GM18519 (cell line): ENCODE measurements at regions not wholly inside any gene's neighbourhood (a gene's known extent, or its start where the extent isn't known, plus 50 kb on each side); places are given as distances from the start of the nearest gene placed in this dataset.

Experiments used
- ATAC-seq: cut with Tn5 transposase; IDR thresholded peaks from one replicate; pipeline ENCODE4 v1.9.1; 2021; ENCODE audit warnings: mild to moderate bottlenecking, moderate library complexity; ENCODE audit not compliant: unreplicated experiment, low FRiP score

DNA sequence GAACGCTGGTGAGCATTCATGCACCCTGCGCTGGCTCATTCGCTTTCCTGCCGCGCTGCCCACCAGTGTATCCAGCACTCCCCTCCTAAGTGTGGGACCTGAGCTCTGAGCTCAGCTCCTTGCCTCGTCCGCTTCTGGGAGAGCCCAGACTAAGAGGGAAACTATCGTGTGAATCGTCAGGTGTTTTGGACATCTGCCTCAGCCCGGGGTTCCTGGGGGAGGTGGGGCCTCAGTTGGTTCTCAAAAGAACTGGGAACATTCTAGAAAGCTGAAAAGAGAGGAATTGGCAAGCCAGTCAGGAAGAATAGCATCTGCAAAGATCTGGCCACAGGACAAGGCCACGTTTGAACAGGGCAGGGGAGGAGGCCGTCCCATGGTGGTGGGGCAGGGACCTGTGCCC is 205.4 kb upstream of the CIBAR2 start:
- no peak for ATAC-seq

DNA sequence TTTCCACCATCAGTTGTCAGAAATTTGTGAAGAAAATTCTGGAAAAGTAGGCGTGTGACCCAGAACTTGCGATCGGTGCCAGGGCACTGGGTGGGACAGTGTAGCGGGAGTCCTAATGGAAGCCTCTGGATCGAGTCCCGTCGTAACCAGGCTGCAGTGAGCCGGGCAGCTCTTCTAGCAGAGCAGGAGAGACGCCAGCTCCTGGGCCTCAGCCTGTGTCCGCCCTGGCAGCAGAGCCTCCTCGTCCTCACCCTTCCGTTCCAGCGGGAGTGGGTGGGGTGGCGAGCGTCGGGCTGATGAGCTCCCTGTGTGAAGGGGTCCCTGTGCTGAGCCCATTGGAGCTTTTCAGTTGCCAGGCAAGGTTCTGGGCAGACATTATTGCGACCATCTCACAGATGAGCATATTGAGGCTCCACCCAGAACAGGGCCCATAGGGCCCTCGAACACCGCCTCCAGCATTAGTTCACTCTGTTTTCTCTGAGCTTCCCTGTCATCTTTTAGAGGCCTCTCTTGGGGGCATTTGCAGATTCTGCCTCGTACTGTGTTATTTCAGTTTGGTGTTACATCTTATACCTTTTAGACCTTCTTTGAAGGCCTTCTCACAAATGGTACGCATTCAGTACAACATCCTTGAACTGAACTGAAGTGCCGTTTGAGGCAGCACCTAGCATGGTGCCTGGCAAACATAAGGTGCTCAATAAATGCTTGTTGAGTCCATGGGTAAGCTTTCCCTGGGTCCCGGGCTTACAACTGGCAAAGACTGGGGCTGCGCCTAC is 207.1 kb upstream of the CIBAR2 start:
- no peak for ATAC-seq

DNA sequence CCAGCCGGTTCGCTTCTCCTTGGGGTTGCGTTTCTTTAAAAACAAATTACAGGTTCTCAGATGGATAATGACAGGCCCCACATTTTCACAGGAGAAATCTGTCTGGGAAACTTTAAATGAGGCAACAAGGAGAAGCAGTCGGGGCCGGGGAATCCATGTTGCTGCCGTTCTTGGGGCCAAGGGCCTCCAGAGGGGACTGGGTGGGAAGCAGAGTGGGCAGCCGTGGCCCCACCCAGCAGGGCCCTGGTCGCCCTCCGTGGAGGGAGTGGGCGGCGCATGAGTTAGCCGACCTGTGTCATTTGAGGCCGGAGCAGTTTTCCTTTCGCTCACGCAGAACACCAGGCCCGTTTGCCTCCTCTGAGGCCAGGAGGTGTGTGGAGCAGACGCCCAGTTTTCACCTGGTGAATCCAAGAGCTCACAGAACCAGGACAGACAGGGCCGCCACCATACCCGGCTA is 207.7 kb upstream of the CIBAR2 start:
- ATAC-seq = no peak

DNA sequence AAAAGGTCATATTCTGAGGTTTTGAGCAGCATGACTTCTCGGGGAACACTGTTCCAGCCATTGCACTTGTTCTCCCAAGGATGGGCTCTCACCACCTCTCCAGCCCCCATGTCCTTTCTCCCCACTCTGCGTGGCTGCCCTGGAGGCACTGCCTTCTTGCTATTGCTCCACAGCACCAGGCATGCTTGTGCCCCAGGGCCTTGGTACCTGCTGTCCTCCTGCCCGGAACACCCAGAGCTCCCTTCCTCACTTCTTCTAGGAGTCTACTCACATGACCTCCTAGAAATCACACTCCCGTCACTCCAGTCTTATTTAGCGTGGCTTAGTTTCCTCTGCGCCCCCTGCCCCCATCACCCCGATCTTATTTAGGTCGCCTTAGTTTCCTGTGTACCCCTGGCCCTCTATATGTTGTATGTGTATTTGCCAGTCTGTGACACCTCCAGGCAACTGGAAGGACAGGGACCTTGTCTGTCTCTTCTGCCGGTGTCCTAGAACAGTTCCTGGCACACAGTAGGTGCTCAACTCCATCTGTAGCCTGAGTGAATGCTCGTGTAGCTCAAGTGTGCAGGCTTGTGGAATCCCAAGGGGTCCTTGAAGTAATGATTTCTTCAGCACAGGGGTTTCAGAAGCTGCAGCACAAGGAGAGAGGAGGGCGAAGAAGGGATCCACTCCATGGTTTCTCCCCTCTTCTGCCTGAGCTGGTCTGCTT is 208.6 kb upstream of the CIBAR2 start:
- no peak for ATAC-seq

DNA sequence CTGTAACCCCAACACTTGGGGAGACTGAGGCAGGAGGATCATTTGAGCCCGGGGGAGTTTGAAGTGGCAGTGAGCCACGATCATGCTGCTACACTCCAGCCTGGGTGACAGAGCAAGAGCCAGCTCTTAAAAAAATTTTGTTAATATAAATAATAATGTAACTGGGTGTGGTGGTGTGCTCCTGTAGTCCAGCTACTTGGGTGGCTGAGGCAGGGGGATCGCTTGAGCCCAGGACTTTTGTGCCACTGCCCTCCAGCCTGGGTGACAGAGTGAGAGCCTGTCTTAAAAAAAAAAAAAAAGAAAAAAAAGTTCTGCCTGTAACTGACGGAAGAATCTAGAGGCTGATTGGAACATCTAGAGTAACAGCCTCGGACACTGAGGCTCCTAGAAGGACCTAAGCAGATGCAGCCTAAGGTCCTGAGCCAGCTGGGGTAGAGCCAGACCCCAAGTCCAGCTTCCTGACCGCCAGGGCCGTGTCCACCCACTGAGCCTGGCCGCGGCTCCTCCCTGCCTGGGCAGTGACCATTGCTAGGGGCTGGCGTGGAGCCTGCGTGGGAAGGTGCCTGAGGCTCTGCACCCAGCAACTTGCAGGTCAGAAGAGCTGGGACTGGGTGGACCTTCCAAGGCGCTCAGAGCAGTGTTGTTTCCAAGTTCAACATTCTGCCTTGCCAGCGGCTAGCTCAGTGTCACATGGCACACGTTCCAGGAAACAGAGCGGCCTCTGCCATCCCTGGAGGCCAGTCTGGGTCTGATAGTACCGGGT is 209.4 kb upstream of the CIBAR2 start:
- ATAC-seq = no peak

DNA sequence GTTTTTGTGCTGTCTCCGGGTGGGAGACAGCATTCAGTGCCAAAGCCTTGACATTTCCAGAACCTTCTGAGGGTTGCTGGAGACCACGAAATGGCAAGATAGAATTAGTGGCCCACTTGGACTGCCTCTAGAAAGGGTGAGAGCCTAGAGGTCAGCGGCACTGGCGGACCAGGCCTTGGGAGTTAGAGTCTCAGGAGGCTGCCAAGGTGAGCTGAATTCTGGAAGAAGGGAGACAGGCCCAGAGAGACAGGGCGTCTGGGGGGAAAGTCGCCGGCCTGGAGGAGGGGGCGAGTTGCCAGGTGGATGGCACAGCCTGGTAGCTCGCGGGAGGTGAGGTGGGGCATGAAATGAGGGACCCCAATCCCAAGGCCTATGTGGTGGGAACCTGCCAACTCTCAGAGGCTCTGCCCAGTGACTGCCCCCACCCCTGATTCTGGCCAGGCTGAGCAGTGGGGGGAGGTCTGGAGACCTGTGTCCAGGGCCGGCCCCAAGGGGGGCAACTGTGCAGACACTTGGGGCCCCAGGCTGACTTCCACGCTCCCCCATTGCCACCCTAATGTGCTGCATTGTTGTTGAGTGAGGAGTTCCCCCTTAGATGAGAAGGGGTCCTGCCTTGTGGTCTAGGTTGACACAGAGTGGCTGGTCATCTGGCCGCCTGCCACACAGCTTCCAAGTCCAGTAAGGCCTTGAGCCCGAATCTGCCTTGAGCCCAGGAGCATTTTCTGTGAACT is 211.1 kb upstream of the CIBAR2 start:
- ATAC-seq = no peak

DNA sequence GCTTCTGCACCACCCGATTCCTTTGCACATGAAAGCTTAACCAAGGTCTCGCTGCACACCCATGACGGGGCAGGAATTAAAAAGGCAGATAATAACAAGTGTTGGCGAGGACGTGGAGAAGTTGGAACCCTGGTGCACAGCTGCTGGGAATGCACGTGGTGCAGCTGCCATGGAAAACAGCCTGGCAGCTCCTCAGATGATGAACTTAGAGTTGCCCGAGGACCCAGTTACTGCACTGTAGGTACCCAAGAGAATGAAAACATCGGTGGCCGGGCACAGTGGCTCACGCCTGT is 211.6 kb upstream of the CIBAR2 start:
- no peak for ATAC-seq

DNA sequence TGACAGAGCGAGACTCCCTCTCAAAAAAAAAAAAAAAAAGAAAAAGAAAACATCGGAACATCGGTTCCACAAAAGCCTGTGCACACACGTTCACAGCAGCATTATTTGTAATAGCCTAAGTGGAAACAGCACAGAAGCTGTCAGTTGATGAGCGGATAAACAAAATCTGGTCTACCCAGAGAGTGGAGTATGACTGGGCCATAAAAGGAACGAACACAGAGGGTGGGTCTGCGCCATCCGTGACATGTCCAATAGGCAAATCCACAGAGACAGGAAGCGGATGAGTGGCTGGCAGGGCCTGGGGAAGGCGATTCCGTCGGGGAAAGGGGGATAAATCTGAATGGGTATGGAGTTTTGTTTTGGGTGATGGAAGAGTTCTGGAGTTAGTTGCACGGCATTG is 212.2 kb upstream of the CIBAR2 start:
- no peak for ATAC-seq

DNA sequence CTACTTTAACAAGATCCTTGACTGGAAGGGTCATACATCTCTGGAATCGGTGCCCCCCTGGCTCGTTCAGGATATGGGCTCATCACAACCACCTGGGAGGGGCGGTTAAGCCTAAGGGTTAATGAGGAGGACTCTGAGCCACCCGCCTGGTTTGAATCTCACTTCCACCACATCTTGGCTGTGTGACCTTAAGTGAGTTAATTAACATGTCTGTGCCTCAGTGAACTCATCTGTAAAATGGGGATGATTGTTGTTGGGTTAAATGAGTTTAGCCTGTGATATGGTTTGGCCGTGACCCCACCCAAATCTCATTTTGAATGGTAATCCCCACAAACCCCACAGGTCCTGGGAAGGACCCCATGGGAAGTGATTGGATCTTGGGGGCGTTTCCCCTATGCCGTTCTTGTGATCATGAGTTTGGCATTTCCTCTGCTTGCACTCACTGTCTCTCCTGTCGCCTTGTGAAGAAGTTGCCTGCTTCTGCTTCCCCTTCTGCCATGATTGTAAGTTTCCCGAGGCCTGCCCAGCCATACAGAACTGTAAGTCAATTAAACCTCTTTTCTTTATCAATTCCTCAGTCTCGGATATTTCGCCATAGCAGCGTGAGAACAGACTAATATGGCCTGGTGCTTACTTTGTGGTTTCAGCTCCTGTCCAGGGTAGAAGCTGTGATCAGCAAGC is 214.0 kb upstream of the CIBAR2 start:
- no peak for ATAC-seq

DNA sequence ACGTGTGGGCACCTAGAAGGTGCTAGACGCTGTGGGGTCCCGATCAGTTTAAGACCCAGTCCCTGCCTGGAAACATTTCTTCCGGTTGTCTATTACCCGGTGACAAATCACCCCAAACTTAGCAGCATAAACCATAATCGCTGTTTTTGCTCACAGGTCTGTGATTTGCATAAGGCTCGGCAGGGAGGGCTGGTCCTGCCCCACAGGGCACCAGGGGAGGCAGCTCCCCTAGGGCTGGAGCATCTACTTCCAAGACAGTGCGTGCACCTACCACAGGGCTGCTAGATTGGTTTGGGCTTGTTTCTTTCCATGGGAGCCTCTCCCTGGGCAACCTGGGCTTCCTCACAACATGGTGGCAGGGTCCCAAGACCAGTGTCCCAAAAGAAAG is 214.5 kb upstream of the CIBAR2 start:
- ATAC-seq = no peak

DNA sequence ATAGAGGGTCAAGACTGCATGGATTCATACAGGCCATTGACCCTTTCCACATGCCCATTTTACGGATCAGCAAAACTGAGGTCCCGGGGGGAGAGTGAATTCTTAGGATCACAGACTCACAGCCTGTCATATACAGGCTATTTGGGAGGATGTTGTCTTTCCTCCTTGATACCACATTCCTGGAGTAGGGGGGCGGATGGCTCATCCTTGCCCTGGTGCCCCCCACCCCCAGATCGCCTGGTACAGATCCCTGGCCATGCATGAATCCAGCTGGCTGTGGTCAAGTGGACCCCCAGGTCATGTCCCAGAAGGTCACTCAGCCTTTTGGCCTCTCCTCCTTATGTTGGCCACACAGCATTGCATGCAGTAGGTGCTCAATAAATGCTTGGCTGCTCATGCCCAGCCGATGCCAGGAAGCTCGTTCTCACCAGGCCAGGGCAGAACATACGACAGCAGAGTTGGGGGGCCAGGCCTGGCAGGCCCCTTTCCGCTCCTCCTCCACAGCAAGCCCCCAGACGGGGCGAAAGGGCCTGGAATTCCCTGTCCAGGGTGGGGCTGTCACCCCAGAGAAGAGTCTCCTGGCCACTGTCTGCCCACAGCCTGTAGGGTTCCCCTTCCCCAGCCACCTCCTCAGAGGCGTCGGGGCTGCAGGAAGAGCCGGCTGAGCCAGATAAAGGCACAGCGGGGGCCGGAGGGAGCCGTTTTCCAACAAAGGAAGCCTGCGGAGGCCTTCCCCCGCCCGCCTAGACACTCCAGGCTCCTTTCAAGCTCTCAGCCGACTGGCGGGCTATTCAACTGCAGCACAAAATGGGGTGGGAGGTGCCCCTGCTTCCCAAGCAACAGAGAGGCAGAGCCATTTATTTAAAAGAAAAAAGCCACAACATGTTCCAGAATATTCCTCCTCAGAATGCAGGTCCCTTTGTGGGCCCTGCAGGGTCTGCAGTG is 215.7 kb upstream of the CIBAR2 start:
- ATAC-seq = no peak

DNA sequence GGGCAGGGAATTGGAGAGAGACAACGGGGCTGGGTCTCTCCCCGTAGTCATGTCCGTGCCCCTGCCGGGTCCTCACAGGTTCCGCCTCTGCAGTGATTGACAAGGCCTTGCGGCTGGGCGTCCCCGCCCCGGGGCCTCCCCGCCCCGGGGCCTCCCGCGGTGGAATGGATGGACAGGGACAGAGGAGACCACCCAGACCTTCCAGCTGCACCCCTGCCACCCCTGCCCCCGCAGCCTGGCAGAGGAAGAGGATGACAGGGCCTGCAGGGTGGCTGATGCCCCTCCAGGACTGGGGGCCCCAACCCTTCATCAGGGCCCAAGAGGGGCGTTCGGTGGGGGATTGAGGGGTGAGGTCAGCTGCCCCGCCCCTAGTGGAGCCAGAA is 216.4 kb upstream of the CIBAR2 start:
- ATAC-seq = no peak

DNA sequence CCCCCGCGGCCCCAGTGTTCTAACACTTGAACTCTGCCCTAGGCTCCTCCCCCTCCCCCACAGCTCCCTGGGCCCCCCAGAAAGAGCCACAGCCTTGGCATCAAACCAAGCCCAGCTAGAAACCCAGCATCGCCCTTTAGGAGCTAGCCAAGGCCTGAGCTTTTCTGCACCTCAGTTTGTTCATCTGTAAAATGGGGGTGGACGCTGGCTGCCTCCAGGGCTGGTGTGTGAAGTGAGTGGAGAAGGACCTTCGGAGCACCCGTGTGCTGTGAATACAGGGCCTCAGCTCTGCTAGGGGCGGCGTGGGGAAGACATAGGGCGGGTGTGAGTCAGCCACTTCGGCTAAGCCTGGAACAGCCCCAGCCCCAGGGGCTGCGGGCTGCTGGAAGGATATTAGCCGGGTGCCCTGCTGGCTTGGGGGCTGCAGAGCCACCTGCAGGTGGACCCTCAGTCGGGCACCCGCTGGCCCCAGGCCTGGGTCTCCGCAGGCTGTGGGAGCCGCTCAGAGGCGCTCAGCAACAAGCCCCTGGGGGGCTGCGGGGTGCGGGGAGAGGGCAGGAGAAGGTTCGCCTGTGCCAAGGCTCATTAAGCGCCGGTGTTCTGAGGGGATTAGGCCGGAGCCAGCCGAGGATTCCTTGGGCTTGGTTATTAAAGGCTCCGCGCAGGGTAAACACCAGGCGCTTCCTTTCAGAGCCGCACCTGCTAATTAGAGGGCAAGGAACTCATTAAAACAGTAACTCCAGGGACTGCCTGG is 217.0 kb upstream of the CIBAR2 start:
- no peak for ATAC-seq

DNA sequence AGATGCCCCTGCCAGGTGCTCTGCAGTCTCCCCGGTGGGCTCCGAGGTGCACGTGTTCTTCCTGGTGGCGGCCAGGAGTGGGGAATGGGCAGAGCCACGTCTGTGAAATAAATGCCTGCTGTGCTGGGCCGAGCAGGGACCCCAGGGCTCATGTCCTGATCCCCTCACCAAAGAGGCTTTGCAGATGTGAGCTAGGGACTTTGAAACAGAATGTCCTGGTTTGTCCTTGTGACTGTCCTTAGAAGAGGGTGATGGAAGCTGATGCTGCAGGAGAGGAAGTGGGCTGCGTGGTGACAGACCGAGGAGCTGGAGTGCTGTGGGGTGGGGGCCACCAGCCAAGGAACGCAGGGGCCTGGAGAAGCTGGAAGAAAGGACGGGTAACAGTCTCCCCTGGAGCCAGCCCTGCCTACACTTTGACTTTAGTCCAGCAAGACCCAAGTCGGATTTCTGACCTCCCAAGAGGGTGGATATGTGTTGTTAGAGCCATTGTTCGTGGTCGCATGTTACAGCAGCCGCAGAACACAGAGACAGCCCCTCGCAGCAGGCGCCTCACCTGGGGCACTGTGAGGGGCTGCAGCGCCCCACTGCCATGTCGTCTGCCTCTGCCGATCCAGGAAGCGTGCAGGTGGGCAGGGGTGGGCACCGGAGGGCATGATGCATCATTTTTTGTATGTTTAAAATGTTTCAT is 217.9 kb upstream of the CIBAR2 start:
- no peak for ATAC-seq

DNA sequence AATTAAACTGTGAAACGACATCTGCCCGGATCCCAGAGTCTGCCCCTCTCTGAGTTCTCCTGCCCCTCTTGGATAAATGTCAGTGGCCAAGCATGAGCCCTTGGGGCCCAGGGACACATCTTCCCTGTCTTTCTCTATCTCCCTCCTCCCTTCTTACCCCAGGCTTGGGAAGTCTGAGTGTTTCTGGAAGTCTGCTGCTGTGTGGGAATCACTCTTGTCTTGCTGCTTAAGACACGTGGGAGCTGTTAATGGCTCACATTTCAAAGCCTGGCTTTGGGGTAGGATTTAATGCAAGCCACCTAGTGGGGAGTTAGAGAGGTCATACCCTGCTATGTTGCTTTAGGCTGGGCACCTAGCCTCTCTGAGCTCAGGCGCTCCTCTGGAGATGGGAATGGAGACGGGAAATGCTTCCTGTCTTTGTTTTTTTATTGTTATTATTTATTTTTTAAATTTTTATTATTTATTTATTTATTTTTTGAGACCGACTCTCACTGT is 218.5 kb upstream of the CIBAR2 start:
- ATAC-seq = no peak

DNA sequence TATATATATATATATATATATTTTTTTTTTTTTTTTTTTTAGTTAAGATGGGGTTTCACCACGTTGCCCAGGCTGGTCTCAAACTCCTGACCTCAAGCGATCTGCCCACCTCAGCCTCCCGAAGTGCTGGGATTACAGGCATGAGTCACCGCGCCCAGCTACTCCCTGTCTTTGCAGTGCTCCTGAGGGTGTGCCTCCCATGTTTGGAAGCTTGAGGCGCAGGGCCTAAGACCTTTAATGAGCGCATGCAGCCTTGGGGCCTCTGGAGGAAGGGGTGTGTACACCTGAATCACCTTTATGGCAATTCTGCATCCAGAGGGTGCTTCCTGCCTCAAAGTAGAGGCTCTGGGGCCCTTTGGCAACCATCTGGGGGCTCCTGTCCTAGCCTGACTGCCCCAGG is 219.4 kb upstream of the CIBAR2 start:
- no peak for ATAC-seq

DNA sequence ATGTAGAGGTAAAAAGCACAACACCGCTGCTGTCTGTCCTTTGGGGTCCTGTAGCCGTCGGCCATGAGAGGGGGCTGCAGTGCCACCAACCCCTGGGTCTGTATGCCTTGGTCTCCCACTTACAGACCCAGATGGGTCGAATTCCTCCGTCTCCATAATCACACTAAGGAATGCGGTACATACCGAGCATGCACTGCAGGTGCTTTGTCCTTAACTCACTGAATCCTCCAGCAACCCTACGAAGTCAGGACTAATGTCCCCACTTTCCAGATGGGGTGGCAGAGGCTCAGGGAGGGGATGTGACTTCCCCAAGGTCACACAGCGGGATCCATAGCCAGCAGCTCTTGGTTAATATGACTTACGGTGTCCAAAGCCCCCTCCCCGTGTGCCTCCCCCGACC is 219.9 kb upstream of the CIBAR2 start:
- ATAC-seq = no peak

DNA sequence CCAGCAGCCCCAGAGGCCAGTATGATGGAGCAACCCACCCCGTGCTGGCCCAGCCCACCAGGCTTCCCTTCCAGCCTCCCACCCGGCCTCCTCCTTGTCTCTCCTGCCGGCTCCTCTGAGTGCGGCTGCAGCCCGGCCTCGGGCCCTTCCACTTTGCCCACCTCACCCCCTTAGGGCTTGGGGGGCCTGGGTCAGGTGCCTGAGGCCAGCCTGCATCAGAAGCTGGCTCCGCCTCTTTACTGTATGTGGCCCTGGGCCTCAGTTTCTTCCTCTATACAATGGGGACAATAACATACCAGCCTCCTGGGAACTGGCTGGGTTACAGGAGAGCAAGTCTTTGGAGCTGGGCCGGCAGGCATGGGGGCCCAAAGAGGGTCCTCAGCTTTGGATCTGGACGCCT is 221.1 kb upstream of the CIBAR2 start:
- ATAC-seq = no peak
